ENCODE measurements at regions not wholly inside any gene's neighbourhood (a gene's known extent, or its start where the extent isn't known, plus 50 kb on each side); places are given as distances from the start of the nearest gene placed in this dataset.

DNA sequence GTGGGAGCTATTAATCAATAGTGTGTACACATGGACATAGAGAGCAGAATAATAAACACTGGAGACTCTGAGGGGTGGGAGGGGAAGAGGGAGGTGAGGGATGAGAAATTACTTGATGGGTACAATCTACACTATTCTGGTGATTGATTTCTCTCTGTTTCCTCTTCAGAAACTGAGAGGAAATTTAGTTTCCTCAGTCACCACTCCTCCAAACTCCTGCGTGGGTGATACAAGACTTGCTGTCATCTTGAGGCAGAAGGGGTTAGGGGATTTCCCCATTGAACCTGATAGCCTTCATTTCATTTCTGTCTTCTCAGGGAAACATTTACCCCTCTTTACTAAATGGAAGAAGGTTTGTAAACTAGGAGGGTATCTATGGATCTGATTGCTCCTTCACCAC lies 84.3 kb upstream of the ESR1 start (continued):
- TF ChIP-seq, protein P1, sequence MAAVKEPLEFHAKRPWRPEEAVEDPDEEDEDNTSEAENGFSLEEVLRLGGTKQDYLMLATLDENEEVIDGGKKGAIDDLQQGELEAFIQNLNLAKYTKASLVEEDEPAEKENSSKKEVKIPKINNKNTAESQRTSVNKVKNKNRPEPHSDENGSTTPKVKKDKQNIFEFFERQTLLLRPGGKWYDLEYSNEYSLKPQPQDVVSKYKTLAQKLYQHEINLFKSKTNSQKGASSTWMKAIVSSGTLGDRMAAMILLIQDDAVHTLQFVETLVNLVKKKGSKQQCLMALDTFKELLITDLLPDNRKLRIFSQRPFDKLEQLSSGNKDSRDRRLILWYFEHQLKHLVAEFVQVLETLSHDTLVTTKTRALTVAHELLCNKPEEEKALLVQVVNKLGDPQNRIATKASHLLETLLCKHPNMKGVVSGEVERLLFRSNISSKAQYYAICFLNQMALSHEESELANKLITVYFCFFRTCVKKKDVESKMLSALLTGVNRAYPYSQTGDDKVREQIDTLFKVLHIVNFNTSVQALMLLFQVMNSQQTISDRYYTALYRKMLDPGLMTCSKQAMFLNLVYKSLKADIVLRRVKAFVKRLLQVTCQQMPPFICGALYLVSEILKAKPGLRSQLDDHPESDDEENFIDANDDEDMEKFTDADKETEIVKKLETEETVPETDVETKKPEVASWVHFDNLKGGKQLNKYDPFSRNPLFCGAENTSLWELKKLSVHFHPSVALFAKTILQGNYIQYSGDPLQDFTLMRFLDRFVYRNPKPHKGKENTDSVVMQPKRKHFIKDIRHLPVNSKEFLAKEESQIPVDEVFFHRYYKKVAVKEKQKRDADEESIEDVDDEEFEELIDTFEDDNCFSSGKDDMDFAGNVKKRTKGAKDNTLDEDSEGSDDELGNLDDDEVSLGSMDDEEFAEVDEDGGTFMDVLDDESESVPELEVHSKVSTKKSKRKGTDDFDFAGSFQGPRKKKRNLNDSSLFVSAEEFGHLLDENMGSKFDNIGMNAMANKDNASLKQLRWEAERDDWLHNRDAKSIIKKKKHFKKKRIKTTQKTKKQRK (IDR thresholded peaks at IDR 0.05; ENCODE audit: low read depth, low read length) = no peak
- TF ChIP-seq, protein P2, sequence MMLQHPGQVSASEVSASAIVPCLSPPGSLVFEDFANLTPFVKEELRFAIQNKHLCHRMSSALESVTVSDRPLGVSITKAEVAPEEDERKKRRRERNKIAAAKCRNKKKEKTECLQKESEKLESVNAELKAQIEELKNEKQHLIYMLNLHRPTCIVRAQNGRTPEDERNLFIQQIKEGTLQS (IDR thresholded peaks at IDR 0.05; ENCODE audit: borderline replicate concordance, extremely low read depth, low read depth, low read length) = no peak
- no peak for TF ChIP-seq RB1 (IDR thresholded peaks at IDR 0.05; ENCODE audit: borderline replicate concordance)
- no peak for TF ChIP-seq RFX5 (IDR thresholded peaks at IDR 0.05; ENCODE audit: low read depth, low read length)
- TF ChIP-seq SUPT20H (IDR thresholded peaks at IDR 0.05; ENCODE audit: borderline replicate concordance, control insufficient read depth, low read depth, low read length) = no peak
- TF ChIP-seq, protein P3, sequence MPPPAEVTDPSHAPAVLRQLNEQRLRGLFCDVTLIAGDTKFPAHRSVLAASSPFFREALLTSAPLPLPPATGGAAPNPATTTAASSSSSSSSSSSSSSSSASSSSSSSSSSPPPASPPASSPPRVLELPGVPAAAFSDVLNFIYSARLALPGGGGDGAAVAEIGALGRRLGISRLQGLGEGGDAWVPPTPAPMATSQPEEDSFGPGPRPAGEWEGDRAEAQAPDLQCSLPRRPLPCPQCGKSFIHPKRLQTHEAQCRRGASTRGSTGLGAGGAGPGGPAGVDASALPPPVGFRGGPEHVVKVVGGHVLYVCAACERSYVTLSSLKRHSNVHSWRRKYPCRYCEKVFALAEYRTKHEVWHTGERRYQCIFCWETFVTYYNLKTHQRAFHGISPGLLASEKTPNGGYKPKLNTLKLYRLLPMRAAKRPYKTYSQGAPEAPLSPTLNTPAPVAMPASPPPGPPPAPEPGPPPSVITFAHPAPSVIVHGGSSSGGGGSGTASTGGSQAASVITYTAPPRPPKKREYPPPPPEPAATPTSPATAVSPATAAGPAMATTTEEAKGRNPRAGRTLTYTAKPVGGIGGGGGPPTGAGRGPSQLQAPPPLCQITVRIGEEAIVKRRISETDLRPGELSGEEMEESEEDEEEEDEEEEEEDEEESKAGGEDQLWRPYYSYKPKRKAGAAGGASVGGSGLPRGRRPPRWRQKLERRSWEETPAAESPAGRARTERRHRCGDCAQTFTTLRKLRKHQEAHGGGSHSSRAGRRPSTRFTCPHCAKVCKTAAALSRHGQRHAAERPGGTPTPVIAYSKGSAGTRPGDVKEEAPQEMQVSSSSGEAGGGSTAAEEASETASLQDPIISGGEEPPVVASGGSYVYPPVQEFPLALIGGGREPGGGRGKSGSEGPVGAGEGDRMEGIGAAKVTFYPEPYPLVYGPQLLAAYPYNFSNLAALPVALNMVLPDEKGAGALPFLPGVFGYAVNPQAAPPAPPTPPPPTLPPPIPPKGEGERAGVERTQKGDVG (CRISPR knock-in tag; IDR thresholded peaks at IDR 0.05) = no peak
- TF ChIP-seq, protein P4, sequence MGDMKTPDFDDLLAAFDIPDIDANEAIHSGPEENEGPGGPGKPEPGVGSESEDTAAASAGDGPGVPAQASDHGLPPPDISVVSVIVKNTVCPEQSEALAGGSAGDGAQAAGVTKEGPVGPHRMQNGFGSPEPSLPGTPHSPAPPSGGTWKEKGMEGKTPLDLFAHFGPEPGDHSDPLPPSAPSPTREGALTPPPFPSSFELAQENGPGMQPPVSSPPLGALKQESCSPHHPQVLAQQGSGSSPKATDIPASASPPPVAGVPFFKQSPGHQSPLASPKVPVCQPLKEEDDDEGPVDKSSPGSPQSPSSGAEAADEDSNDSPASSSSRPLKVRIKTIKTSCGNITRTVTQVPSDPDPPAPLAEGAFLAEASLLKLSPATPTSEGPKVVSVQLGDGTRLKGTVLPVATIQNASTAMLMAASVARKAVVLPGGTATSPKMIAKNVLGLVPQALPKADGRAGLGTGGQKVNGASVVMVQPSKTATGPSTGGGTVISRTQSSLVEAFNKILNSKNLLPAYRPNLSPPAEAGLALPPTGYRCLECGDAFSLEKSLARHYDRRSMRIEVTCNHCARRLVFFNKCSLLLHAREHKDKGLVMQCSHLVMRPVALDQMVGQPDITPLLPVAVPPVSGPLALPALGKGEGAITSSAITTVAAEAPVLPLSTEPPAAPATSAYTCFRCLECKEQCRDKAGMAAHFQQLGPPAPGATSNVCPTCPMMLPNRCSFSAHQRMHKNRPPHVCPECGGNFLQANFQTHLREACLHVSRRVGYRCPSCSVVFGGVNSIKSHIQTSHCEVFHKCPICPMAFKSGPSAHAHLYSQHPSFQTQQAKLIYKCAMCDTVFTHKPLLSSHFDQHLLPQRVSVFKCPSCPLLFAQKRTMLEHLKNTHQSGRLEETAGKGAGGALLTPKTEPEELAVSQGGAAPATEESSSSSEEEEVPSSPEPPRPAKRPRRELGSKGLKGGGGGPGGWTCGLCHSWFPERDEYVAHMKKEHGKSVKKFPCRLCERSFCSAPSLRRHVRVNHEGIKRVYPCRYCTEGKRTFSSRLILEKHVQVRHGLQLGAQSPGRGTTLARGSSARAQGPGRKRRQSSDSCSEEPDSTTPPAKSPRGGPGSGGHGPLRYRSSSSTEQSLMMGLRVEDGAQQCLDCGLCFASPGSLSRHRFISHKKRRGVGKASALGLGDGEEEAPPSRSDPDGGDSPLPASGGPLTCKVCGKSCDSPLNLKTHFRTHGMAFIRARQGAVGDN (IDR thresholded peaks at IDR 0.05) = no peak
- TF ChIP-seq EP300 (IDR thresholded peaks at IDR 0.05; ENCODE audit: borderline replicate concordance in 1 of 2, control insufficient read depth in 1 of 2, low read depth in 2 of 2, low read length in 2 of 2) = no peak
- TF ChIP-seq NFYA (IDR thresholded peaks at IDR 0.05; ENCODE audit: borderline replicate concordance, low read depth, low read length) = no peak
- peak; percentile 60; the same call in 1 of the 2 replicates for TF ChIP-seq ATF7 (IDR thresholded peaks at IDR 0.05; ENCODE audit: low read depth)
- TF ChIP-seq HCFC1 (IDR thresholded peaks at IDR 0.05; ENCODE audit: low read length) = no peak
- no peak for TF ChIP-seq POLR2AphosphoS5 (IDR thresholded peaks at IDR 0.05; ENCODE audit: low read length)
- TF ChIP-seq, protein P5, sequence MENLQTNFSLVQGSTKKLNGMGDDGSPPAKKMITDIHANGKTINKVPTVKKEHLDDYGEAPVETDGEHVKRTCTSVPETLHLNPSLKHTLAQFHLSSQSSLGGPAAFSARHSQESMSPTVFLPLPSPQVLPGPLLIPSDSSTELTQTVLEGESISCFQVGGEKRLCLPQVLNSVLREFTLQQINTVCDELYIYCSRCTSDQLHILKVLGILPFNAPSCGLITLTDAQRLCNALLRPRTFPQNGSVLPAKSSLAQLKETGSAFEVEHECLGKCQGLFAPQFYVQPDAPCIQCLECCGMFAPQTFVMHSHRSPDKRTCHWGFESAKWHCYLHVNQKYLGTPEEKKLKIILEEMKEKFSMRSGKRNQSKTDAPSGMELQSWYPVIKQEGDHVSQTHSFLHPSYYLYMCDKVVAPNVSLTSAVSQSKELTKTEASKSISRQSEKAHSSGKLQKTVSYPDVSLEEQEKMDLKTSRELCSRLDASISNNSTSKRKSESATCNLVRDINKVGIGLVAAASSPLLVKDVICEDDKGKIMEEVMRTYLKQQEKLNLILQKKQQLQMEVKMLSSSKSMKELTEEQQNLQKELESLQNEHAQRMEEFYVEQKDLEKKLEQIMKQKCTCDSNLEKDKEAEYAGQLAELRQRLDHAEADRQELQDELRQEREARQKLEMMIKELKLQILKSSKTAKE (IDR thresholded peaks at IDR 0.05; ENCODE audit: low read depth, poor library complexity, severe bottlenecking) = peak; percentile 21
- 0 out of 2 replicates have a peak, but pooled peaks have one; percentile 20 for TF ChIP-seq EED (IDR thresholded peaks at IDR 0.05; ENCODE audit: low read depth)
- no peak for TF ChIP-seq FOS (IDR thresholded peaks at IDR 0.05; ENCODE audit: borderline replicate concordance, extremely low read depth, insufficient read length)

All from GM12878 (cell line).